Peyer's patch (tissue), 4 donors: ENCODE measurements at regions not wholly inside any gene's neighbourhood (a gene's known extent, or its start where the extent isn't known, plus 50 kb on each side); places are given as distances from the start of the nearest gene placed in this dataset.

Experiments used
- CTCF ChIP-seq, 6 experiments: fragments of 450-650 bp in 4 of 6; fragments of 200-600 bp in 2 of 6; sonication (generic) in 1 of 6; IDR thresholded peaks; one replicate each; pipeline ENCODE4 v1.5.1; 2017 to 2019; ENCODE audit warnings: antibody characterized with exemption in 6 of 6, mild to moderate bottlenecking in 3 of 6, moderate library complexity in 1 of 6
- POLR2A ChIP-seq, 2 donors: fragments of 450-650 bp; IDR thresholded peaks; one replicate each; pipeline ENCODE4 v1.5.1; 2017; ENCODE audit warnings: antibody characterized with exemption in 2 of 2, mild to moderate bottlenecking in 2 of 2, moderate library complexity in 2 of 2

GRCh38 chr15:24223739-24224138 lies 451.8 kb upstream of the NPAP1 start:
- TF ChIP-seq POLR2A (IDR thresholded peaks at IDR 0.05): no peak
- TF ChIP-seq CTCF (IDR thresholded peaks at IDR 0.05): no peak
